ENCODE measurements at regions not wholly inside any gene's neighbourhood (a gene's known extent, or its start where the extent isn't known, plus 50 kb on each side); places are given as distances from the start of the nearest gene placed in this dataset.

DNA sequence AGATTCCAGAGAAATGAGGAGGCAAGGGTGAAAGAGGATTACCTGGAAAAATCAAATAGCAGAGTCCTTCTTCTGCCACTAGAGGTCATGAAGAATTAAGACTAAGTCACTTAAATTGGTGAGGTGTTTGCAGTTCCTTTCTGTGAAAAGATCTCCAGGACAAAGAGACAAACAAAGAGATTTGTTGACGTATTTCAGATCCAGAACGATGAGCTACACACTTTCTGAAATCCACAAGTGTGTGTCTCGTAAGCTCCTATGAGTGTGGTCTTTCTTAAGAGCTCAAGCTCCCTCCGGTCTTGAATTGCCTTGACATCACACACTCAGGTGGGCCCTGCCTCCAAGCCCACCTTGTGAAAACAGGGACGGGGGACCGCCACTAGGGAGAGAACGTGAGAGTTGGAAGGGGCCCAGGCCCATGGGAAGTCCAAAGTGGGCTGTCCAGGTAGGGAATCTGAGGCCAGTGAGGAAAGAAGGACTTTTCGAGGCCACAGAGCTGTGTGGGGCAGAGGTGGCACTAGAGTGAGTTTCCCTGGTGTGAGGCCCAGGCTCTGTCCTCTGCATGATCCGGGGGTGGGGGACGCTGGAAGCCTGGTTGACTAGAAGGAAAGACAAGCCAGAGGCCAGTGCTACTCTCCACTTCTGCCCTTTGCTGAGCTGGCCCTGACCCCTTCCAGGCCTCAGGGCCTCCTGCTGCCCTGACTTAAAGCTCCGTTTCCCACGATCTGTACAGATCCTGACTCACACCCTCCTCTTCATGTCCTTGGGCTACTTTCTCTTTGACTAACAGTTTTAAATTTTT, 168.1 kb upstream of the NCK2 start:
- Histone ChIP-seq H3K27ac (peak overlapping the region in 9 of 21 experiments; percentile 17 to 72 (median 29)), H3K4me3 (no peak overlapping the region)

DNA sequence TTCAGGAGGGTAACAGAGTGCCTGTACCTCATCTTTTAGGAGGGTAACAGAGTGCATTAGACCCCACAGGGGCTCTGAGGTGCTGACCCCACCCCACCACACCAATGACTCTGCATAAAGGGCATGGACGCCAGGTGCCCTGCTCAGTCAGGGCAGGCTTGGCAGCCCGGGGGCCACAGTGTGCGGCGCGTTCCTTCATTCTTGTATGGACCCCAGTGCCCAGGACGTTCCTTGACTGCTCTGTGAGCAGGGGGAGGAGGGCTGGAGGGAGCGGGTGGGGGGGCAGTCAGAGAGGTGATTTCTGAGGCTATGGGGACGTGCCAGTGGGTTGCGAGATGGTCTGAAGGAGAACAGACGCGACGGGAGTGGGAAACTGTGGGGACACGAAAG, 168.7 kb upstream of the NCK2 start:
- no peak overlapping the region for H3K4me3 ChIP-seq
- H3K27ac ChIP-seq = peak overlapping the region in 4 of 21 experiments; percentile 6 to 55 (median 32)

DNA sequence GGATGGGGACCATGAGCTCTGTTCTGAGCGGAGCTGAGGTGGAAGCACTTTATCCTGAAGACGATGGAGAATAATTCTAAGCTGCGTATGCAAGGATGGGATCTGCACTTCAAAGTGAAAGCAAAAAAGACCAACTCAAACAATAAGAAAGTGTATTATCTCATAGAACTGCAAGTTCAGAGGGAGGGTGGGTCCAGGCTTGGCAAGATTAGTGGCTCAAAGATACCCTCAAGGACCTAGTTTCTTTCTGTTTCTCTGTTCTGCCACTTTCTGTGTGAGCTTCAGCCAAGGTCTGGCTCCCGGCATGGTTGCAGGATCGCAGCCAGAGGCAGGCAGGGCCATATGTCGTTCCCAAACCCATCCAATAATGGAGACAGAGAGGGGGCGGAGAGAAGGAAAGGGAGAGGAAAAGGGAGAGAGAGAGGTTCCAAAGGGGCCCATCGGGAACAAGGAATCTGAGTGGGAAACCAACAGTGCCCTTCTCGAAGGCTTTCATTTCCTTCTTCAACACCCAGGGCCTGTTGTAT, 169.2 kb upstream of the NCK2 start:
- peak overlapping the region in 3 of 21 experiments; percentile 6 to 38 (median 26) for H3K27ac ChIP-seq

DNA sequence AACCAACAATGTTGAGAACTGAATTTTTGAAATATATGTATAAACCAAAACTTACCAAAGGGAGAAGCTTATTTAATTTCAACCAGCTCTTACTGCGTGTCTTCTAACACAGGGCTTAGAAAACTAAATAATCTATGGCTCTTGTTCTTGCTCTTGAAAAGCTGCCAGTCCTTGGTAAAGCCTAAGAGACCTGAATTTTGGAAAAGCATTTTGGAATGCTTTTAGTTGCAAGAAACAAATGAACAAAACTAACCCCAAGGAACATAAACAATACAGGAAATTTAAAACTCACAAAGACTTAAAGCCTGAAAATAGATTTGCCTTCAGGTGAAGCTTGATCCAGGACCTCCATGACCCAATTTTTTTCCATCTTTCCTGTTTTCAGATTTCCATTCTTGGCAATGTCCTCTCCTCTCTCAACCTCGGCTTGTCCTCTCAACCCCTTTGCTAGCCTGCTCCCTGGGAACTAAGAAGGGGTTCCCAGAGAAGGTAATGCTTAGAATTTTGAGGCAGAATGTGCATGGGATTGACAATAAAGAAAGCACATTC, 169.8 kb upstream of the NCK2 start:
- Histone ChIP-seq H3K27ac (no peak overlapping the region), H3K4me3 (no peak overlapping the region)

More for the DNA sequence above, 169.2 kb upstream of the NCK2 start:
- H3K4me3 ChIP-seq = no peak overlapping the region

DNA sequence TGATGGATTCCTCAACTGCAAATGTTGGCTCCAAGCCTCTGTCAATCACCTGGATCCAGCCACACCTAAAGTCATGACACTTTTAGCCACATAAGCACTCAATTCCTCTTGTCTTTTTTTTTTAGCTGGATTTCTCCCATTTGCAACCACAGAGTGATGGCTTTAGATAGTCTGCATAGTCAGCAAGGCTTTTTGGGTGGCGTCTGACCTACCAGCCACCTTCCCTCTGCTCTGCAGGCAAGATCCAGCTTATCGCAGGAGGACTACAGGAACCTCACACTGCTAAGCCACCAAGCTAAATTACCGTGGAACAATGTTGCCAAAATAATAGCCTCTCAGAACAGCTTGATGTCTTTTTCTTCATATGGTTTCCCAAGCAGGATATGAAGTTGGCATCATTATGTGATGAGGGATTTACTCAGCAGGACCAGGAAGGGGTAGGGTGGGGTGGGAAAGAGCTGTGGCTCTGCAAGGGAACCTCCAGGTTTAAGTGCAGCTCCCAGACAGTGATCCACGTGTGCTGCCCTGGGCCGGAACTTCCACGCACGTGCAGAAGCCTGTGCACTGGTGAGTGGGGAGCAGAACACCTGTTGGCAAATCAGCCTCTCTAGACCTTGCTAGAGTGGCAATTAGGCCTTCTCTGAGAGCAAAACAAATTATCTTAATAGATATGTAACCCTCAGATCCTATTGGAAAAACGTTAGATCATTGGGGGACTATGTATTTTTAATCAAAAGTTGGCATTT, 170.6 kb upstream of the NCK2 start:
- H3K4me3 ChIP-seq = no peak overlapping the region
- H3K27ac ChIP-seq = peak overlapping the region in 2 of 21 experiments; percentile 23 to 41

DNA sequence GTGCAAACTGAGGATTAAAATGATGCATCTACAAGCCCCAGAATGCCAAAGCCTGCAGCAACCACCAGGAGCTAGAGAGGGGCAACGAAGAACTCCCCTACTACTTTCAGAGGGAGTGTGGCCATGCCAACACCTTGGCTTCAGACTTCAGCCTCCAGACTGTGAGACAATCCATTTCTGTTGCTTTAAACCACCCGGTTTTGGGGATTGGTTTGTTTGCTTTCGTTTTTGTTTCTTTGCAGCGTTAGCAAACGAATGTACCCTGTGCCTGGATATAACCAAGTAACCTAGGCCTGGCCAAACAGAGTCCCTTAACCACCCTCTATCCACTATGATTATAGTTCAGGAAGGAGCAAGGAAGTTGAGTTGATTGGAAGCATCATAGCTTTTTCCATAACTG, 171.2 kb upstream of the NCK2 start:
- H3K4me3 ChIP-seq = no peak overlapping the region

DNA sequence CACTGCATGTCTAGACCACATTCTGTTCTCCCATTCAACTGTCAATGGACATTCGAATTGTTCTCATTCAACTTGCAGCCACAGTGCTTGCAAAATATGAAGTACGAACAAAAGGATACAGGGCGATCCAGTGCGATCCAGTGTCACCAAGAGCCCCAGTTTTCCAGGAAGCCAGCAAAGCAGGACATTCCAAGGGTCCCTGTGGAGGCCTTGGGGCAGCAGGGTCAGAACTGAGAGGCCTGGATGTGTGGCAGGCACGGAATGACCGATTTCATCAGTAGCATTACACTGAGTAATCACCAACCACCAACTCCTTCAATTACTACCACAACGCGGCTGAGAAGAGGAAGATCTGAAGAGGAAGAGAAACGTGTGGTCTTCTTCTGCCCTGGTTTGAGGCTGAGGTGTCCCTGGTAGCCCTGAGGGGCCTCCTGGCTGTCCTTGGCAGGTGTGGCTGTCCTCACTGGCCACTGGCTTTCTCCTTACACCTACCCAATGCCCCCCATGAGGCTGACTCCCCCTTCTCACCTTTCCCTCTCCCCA, 172.7 kb upstream of the FHL2 start:
- H3K27ac ChIP-seq = peak overlapping the region in 3 of 21 experiments; percentile 31 to 57 (median 38)
- H3K4me3 ChIP-seq = no peak overlapping the region

More for the DNA sequence above, 171.2 kb upstream of the NCK2 start:
- peak overlapping the region in 2 of 21 experiments; percentile 23 to 41 for H3K27ac ChIP-seq

DNA sequence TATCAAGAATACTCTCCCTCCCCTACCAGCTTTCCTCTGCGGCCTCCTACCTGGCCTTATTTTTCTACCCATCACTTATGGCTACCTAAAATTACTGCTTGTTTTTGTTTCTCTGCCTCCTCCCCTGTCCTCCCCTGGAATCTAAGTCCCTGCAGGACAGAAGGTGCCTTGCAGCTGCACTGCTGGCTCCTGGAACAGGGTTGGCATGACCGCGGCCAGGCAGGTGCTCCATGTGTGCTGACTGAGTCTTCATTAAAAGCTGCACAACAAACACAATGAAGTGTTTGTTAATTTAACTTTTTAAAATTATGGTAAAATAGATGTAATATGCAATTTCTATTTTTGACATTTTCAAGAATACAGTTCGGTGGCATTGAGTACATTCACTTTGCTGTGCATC, 171.9 kb upstream of the FHL2 start:
- H3K27ac ChIP-seq = no peak overlapping the region
- no peak overlapping the region for H3K4me3 ChIP-seq

DNA sequence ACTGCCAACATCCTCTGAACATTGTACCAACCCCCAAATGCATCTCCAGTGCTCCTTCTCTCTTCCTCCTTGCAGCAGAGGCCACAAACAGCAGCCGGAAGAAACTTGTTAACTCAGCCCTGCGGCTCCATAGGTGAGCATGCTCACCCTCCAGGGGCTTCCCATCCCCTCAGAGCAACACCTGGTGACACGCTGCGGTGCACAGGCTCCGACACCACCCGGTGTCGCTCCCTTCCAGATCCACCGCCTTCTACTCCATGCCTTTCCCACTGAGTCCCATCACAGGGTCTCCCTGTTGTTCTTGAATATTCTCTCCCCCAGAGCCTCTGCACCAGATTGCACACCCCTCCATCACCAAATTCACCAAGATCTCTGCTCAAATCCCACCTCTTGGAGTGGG, 171.5 kb upstream of the FHL2 start:
- H3K27ac ChIP-seq = no peak overlapping the region
- H3K4me3 ChIP-seq = no peak overlapping the region

DNA sequence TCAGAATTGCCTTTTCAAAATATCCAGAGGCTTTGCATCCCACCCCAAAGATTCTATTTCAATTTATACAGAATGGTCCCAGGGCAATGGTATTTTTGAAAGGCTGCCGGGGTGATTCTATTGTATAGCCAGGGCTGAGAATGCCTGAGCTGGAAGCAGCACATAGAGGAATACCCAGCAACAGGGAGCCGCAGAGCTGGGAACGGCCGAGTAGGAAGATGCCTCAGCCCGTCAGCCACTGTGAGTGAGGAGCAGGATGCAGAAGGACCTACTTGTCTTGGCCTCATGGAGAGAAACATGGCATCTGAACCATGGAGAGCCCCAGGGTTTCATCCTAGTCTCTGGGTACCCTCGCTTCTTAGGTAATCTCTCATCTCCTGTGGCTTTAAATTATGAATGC, 170.8 kb upstream of the FHL2 start:
- Histone ChIP-seq H3K4me3 (no peak overlapping the region), H3K27ac (no peak overlapping the region)

DNA sequence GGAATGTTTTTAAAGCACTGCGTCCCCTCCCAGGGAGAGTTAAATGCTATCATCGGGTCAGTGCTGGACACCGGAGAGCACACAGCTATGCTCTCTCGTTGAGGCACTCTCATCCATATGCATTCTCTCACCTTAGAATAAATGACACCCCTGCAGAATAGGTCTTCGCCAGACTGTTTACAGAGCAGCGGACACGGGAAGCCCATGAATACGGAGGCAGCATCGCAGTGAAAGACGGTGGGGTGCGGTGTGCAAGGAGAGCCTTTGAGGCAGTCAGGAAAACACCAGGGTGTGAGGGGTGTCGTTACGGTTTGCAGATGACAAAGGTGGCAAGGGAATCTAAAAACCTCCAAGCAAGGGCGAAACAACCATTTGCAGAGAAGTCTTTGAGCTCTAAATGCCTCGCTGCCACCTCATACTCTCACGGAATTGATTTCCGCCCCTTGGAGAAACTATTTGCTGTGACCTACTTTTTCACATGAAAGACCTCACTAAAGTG, 169.2 kb upstream of the FHL2 start:
- H3K27ac ChIP-seq = peak overlapping the region in 1 of 21 experiments; percentile 39
- H3K4me3 ChIP-seq = no peak overlapping the region

DNA sequence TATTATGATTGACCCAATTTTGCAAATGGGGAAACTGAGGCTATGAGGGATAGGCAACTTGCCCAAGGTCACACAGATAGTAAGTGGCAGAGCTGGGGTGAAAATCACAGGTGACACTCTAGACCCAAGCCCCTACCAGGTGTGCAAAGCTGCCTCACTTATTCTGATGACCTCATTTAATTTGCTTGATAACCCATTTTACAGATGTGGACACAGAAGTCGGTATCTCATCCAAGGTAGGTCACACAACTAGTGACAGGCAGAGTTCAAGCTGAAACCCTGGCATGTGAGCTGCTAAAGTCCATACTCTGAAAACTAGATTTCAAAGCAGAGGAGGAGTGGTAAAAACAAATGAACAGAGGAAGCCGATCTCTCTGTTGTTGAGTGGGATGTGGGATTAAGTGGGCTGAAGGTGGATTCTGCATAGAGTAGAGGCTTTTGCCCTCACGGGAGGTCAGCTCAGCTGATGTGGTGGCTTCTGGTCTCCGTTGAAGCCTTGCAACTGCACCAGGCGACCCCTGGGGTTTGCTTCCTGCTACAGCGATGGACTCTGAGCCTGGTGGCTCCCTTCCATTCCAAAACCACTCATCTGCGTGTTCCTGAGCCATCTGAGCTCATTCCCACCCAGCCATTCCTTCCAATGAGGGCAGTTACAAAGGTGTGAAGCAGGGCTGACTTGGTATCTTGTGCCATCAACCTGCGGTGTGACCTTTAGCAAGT, 164.3 kb upstream of the FHL2 start:
- no peak overlapping the region for H3K4me3 ChIP-seq
- H3K27ac ChIP-seq = no peak overlapping the region

DNA sequence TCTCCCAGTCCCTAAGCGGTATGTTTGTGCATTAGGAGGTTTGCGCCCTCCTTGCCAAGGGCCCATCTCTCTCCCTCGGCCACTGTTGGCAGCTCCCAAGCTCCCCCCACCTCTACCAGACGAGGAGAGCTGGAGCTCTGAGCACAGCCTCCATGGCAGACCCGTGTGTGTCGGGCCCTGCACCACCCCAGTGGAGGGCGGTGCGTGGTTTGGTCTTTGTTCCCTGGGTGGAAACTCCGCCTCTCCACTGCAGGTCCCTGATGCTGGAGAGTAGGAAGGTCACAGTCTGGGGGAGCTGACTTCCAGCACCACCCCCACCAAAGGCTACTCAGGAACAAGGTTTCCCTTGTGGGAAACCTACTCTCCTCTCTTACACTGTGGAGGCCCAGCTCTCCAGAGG, 162.6 kb upstream of the FHL2 start:
- H3K27ac ChIP-seq = no peak overlapping the region
- H3K4me3 ChIP-seq = no peak overlapping the region

DNA sequence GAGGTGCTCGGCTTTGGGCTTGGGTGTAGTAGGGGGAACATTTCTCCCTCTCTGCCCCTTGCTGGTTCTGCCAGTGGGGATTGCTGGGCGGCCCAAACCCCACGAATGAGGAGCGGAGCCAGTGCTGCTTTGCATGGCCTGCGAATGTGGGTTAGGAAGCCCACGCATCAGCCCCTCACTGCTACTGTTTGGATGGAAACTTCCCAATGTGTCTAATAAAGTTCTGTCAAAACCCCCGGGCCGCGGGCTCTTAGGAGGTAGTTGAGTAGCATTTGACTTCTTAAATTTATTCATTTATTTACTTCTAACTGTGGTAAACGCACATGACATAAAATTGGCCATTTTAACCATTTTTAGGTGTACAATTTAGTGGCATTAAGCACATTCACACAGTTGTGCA, 161.3 kb upstream of the FHL2 start:
- Histone ChIP-seq H3K27ac (no peak overlapping the region), H3K4me3 (no peak overlapping the region)

DNA sequence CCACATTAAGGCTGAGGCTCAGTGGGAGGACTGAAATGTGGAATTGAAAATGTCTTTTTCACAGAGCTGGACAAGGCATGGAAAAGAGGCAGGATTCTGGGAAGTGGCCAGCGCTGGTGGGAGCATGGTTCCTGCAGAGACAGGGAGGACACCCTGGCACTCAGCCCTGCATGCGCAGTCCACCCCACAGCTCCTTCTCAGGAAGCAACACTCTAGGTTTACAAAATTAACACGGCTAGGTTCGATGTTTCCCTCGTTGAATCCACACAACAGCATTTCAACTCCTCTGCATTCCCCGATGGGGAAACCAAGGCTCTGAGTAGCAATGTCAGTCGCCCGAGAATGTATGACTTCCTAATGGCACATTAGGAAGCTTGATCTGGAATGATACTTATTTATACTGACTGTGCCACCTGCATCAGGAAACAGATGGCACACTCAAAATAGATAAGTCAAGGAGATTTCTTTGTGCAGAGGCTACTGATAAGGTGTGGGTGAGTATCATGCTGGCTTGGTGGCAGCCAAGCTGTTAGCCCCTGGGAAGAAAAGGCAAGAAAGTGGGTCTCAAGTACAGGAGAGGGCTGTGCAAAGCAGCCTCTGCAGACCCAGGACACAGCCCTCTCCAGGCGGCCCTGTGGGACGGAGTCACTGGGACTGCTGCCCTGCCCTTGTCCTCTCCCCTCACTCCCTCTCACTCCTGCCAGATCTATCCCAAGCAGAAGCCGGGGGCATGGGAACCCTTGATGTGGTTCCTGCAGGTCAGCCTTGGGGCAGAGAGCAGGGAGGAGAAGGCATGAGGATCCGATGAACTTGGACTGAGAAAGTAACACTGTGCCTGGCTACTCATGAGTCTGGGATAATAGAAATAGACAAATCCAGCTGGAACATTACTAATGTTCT, 158.4 kb upstream of the FHL2 start:
- Histone ChIP-seq H3K4me3 (no peak overlapping the region), H3K27ac (peak overlapping the region in 1 of 21 experiments; percentile 41)

DNA sequence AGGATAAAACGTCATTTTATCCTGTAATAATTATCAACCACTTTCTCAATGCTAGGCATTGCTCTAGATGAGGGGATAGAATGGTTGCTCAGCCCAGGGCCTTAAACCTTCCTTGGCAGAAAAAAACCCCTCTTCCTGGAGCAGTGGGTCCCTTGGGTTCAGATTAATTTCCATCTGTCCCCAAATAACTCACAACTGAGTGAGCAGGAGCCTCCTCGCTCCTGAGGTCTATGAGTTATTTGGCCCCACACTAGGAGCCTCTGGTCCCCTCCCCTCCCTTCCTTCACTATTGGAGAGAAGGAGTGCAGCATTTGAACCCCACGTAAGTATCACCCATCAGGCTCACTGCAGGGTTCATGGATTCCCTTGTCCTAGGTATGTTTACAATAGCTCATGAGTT, 157.5 kb upstream of the FHL2 start:
- Histone ChIP-seq H3K4me3 (no peak overlapping the region), H3K27ac (no peak overlapping the region)

DNA sequence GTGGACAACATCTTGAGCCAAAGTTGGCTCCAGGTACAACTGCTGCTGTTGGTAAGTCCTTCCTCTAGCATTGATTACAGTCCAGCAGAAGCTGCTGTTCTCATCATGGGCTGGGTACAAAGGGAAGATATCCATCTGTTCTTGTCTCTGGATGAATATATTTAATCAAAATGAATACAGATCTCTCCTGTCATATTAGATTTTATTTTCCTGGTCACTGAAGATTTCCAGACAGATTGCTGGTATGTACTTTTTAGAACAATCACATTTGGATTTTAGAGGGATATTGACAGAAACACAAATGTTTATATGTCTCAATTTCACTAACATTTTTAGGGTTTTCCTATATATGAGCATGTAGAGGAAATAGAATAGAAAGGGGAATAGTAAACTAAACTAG, 155.4 kb upstream of the FHL2 start:
- H3K4me3 ChIP-seq = no peak overlapping the region
- no peak overlapping the region for H3K27ac ChIP-seq

DNA sequence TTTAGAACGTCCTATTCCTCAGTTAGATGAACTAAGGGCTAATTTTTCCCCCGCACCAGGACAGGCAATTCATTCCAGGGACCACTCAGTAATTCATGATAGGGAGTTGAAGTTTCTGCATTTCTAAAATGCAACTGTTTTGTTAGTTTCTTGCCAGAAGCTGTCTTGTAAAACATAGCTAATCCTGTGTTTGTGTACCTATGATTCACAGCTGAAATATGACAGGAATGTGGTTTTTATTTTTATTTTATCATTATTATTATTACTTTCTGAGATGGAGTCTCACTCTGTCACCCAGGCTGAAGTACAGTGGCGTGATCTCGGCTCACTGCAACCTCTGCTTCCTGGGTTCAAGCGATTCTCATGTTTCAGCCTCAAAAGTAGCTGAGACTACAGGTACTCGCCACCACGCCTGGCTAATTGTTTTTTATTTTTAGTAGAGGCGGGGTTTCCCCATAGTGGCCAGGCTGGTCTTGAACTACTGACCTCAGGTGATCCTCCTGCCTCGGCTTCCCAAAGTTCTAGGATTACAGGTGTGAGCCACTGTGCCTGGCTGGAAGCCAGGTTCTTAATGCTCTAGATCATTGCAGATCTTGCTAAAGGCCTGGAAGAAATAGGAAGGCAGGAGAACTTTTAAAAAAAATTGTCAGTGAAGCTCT, 154.8 kb upstream of the FHL2 start:
- Histone ChIP-seq H3K27ac (no peak overlapping the region), H3K4me3 (no peak overlapping the region)
